AG09319 (cell line): ENCODE measurements at regions not wholly inside any gene's neighbourhood (a gene's known extent, or its start where the extent isn't known, plus 50 kb on each side); places are given as distances from the start of the nearest gene placed in this dataset.

ENCODE experiments used
- DNase-seq: peaks from one replicate; pipeline ENCODE4 v3.0.0-alpha.2; 2010; ENCODE audit warnings: low read depth; ENCODE audit errors: extremely low read depth
- CTCF ChIP-seq: IDR thresholded peaks from 2 replicates; pipeline ENCODE4 v1.5.1; 2011; ENCODE audit warnings: low read depth, mild to moderate bottlenecking, inconsistent platforms, low read length, moderate library complexity

- TF ChIP-seq CTCF, result no peak
- no peak for DNase-seq
These were observed 96.8 kb downstream of the OR2K2 start for GRCh38 chr9:111232997-111233790.

- no peak for TF ChIP-seq CTCF
- no peak for DNase-seq
These were observed 98.0 kb downstream of the OR2K2 start for GRCh38 chr9:111231801-111232580.

- no peak for TF ChIP-seq CTCF
- no peak for DNase-seq
These were observed 107.3 kb downstream of the OR2K2 start for GRCh38 chr9:111222757-111223156.

GRCh38 chr9:111212874-111213273 is 117.2 kb downstream of the OR2K2 start:
- no peak for DNase-seq
- no peak for TF ChIP-seq CTCF

- no peak for DNase-seq
- no peak for TF ChIP-seq CTCF
These were observed 131.1 kb downstream of the OR2K2 start for GRCh38 chr9:111198936-111199335.

- DNase-seq, result no peak
- no peak for TF ChIP-seq CTCF
These were observed 132.8 kb downstream of the OR2K2 start for GRCh38 chr9:111197256-111197655.

- DNase-seq, result no peak
- no peak for TF ChIP-seq CTCF
These were observed 134.3 kb downstream of the OR2K2 start for GRCh38 chr9:111195766-111196165.
